RWPE2 (cell line): ENCODE measurements at regions not wholly inside any gene's neighbourhood (a gene's known extent, or its start where the extent isn't known, plus 50 kb on each side); places are given as distances from the start of the nearest gene placed in this dataset.

Experiments used
- ATAC-seq: fragments of 200-7000 bp; cut with Tn5 transposase; 3 replicates; pipeline ENCODE4 v1.9.1; 2021; ENCODE audit warnings: low read depth
- DNase-seq: peaks from one replicate; pipeline ENCODE4 v3.0.0-alpha.2; 2020; ENCODE audit warnings: low spot score
- H3K27ac ChIP-seq: fragments of 450-650 bp; 2 replicates; pipeline ENCODE4 v1.5.1; 2017; ENCODE audit warnings: mild to moderate bottlenecking; ENCODE audit not compliant: poor library complexity, severe bottlenecking
- H3K27me3 ChIP-seq: fragments of 250-450 bp; sonication (Bioruptor Pico); 2 replicates; pipeline ENCODE4 v1.5.1; 2021; ENCODE audit warnings: mild to moderate bottlenecking, moderate library complexity; ENCODE audit not compliant: insufficient read depth, poor library complexity, severe bottlenecking
- H3K36me3 ChIP-seq: fragments of 250-450 bp; sonication (Bioruptor Pico); 2 replicates; pipeline ENCODE4 v1.5.1; 2020; ENCODE audit warnings: low read depth, mild to moderate bottlenecking, moderate library complexity
- H3K4me1 ChIP-seq: fragments of 250-450 bp; sonication (Bioruptor Pico); 2 replicates; pipeline ENCODE4 v1.5.1; 2021; ENCODE audit warnings: mild to moderate bottlenecking, moderate library complexity; ENCODE audit not compliant: insufficient read depth, poor library complexity, severe bottlenecking
- H3K4me3 ChIP-seq: fragments of 250-450 bp; sonication (Bioruptor Pico); 2 replicates; pipeline ENCODE4 v1.5.1; 2021; ENCODE audit warnings: mild to moderate bottlenecking, moderate library complexity; ENCODE audit not compliant: severe bottlenecking
- H3K9me3 ChIP-seq: fragments of 250-450 bp; sonication (Bioruptor Pico); 2 replicates; pipeline ENCODE4 v1.5.1; 2021; ENCODE audit warnings: mild to moderate bottlenecking, moderate library complexity; ENCODE audit not compliant: severe bottlenecking
- CTCF ChIP-seq: fragments of 450-650 bp; IDR thresholded peaks from one replicate; pipeline ENCODE4 v1.5.1; 2017; ENCODE audit warnings: mild to moderate bottlenecking, moderate library complexity; ENCODE audit not compliant: poor library complexity, severe bottlenecking

GRCh38 chr5:116908537-116908936 is 333.9 kb upstream of the SEMA6A start:
- no peaks in the 10 kb centered on the region for H3K4me1 ChIP-seq

GRCh38 chr5:116905885-116906284 is 331.3 kb upstream of the SEMA6A start:
- Histone ChIP-seq H3K4me3 (no peak overlapping the region), H3K27me3 (no peaks in the 10 kb centered on the region), H3K4me1 (no peaks in the 10 kb centered on the region), H3K36me3 (no peaks in the 10 kb centered on the region), H3K9me3 (no peaks in the 10 kb centered on the region), H3K27ac (no peak overlapping the region)
- no peak for TF ChIP-seq CTCF
- no peak for DNase-seq
- ATAC-seq, result no peak

More at GRCh38 chr5:116908537-116908936, 333.9 kb upstream of the SEMA6A start:
- H3K27me3 ChIP-seq, result no peaks in the 10 kb centered on the region
- H3K36me3 ChIP-seq, result no peaks in the 10 kb centered on the region
- H3K4me3 ChIP-seq, result no peak overlapping the region
- H3K27ac ChIP-seq, result no peak overlapping the region
- H3K9me3 ChIP-seq, result no peaks in the 10 kb centered on the region
- TF ChIP-seq CTCF, result no peak
- ATAC-seq (no peak), DNase-seq (no peak)

GRCh38 chr5:116900793-116901192 is 326.2 kb upstream of the SEMA6A start:
- no peaks in the 10 kb centered on the region for H3K4me1 ChIP-seq
- H3K27ac ChIP-seq, result no peak overlapping the region
- no peaks in the 10 kb centered on the region for H3K36me3 ChIP-seq
- no peak for DNase-seq
- H3K27me3 ChIP-seq, result peaks cover 6% of the 10 kb centered on the region
- TF ChIP-seq CTCF, result no peak
- no peak for ATAC-seq
- no peaks in the 10 kb centered on the region for H3K9me3 ChIP-seq
- H3K4me3 ChIP-seq, result no peak overlapping the region

- H3K4me3 ChIP-seq, result no peak overlapping the region
- no peaks in the 10 kb centered on the region for H3K4me1 ChIP-seq
- DNase-seq (no peak), ATAC-seq (no peak)
- no peak for TF ChIP-seq CTCF
- H3K27me3 ChIP-seq, result peaks cover 6% of the 10 kb centered on the region
- no peaks in the 10 kb centered on the region for H3K36me3 ChIP-seq
- no peak overlapping the region for H3K27ac ChIP-seq
- no peaks in the 10 kb centered on the region for H3K9me3 ChIP-seq
Observed at GRCh38 chr5:116898917-116899316, 324.3 kb upstream of the SEMA6A start.

DNA sequence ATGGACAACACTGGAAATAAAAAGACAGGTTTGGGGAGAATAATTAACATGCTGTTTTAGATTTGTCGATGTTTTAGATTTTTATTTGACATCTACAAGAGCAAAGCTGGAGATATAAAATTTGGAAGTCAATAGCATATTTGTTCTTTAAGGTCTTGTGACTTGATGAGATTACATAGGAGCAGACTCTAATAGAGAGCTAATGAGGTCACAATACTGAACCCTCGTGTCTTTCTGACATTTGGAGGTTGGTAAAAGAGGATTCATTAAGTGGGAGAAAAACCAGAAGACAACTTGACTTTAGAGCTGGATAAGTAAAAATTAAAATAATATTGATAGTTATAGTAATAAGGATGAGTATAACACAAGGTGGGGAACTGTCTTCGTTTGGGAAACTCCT is 322.7 kb upstream of the SEMA6A start:
- peaks cover 6% of the 10 kb centered on the region for H3K27me3 ChIP-seq
- H3K9me3 ChIP-seq, result no peaks in the 10 kb centered on the region
- H3K4me1 ChIP-seq, result no peaks in the 10 kb centered on the region
- no peaks in the 10 kb centered on the region for H3K36me3 ChIP-seq
- no peak overlapping the region for H3K4me3 ChIP-seq
- TF ChIP-seq CTCF, result no peak
- H3K27ac ChIP-seq, result no peak overlapping the region
- ATAC-seq, result no peak
- DNase-seq, result no peak
